GM23338 (cell line): ENCODE measurements at regions not wholly inside any gene's neighbourhood (a gene's known extent, or its start where the extent isn't known, plus 50 kb on each side); places are given as distances from the start of the nearest gene placed in this dataset.

Experiments
- ATAC-seq: fragments of 200-7000 bp; cut with Tn5 transposase; 3 replicates; pipeline ENCODE4 v1.9.1; 2020
- DNase-seq: peaks from one replicate; pipeline ENCODE4 v3.0.0-alpha.2; 2015; ENCODE audit warnings: low spot score
- H2AFZ ChIP-seq: fragments of 200-600 bp; sonication (generic); 2 replicates; pipeline ENCODE4 v1.8.0; 2016; ENCODE audit warnings: antibody characterized with exemption, mild to moderate bottlenecking, moderate library complexity
- H3F3A ChIP-seq: fragments of 200-600 bp; sonication (generic); replicated peaks from 2 replicates; pipeline ENCODE4 v1.8.0; 2017; ENCODE audit warnings: antibody characterized with exemption, mixed run types, low read depth
- H3K27ac ChIP-seq: fragments of 200-600 bp; sonication (generic); 2 replicates; pipeline ENCODE4 v1.6.1; 2016; ENCODE audit warnings: low read depth
- H3K27me3 ChIP-seq: fragments of 200-600 bp; sonication (generic); 2 replicates; pipeline ENCODE4 v1.8.0; 2016; ENCODE audit warnings: mild to moderate bottlenecking, mixed run types, moderate library complexity; ENCODE audit not compliant: insufficient read depth
- H3K36me3 ChIP-seq: fragments of 200-600 bp; sonication (generic); 2 replicates; pipeline ENCODE4 v1.8.0; 2016; ENCODE audit warnings: mild to moderate bottlenecking; ENCODE audit not compliant: insufficient read depth
- H3K4me1 ChIP-seq: fragments of 200-600 bp; sonication (generic); 2 replicates; pipeline ENCODE4 v1.8.0; 2016; ENCODE audit warnings: mild to moderate bottlenecking, moderate library complexity; ENCODE audit not compliant: insufficient read depth
- H3K4me2 ChIP-seq: fragments of 200-600 bp; sonication (generic); 2 replicates; pipeline ENCODE4 v1.7.1; 2017; ENCODE audit warnings: mixed run types
- H3K4me3 ChIP-seq: fragments of 200-600 bp; sonication (generic); 2 replicates; pipeline ENCODE4 v1.6.1; 2016; ENCODE audit warnings: mixed run types
- H3K79me2 ChIP-seq: fragments of 200-600 bp; sonication (generic); replicated peaks from 2 replicates; pipeline ENCODE4 v1.8.0; 2017; ENCODE audit warnings: mild to moderate bottlenecking; ENCODE audit not compliant: insufficient read depth
- H3K9me2 ChIP-seq: fragments of 200-600 bp; sonication (generic); 2 replicates; pipeline ENCODE4 v1.8.0; 2017; ENCODE audit not compliant: insufficient read depth
- H4K20me1 ChIP-seq: fragments of 200-600 bp; sonication (generic); replicated peaks from 2 replicates; pipeline ENCODE4 v1.8.0; 2017; ENCODE audit warnings: mild to moderate bottlenecking; ENCODE audit not compliant: insufficient read depth
- H3K27ac Mint-ChIP-seq: 2 replicates; pipeline ENCODE4 v1.8.0; 2020; ENCODE audit warnings: inconsistent platforms, mild to moderate bottlenecking, moderate library complexity, mixed read lengths
- H3K27me3 Mint-ChIP-seq: 3 replicates; pipeline ENCODE4 v1.8.0; 2022; ENCODE audit warnings: low read depth, mild to moderate bottlenecking, moderate library complexity, mixed read lengths, inconsistent platforms; ENCODE audit not compliant: insufficient read depth, poor library complexity
- H3K36me3 Mint-ChIP-seq: 3 replicates; pipeline ENCODE4 v1.8.0; 2021; ENCODE audit warnings: low read depth, mild to moderate bottlenecking, inconsistent platforms, moderate library complexity, mixed read lengths
- H3K4me1 Mint-ChIP-seq: 3 replicates; pipeline ENCODE4 v1.8.0; 2020; ENCODE audit warnings: mild to moderate bottlenecking, inconsistent platforms, mixed read lengths
- H3K4me3 Mint-ChIP-seq: 3 replicates; pipeline ENCODE4 v1.8.0; 2021; ENCODE audit warnings: moderate library complexity, mild to moderate bottlenecking, inconsistent platforms, mixed read lengths
- H3K9me3 Mint-ChIP-seq: 3 replicates; pipeline ENCODE4 v1.8.0; 2020; ENCODE audit warnings: moderate library complexity, mild to moderate bottlenecking, inconsistent platforms, mixed read lengths
- CREB1 ChIP-seq: fragments of 250-450 bp; sonication (Bioruptor Pico); IDR thresholded peaks from 2 replicates; pipeline ENCODE4 v1.5.0; 2020; ENCODE audit warnings: low read depth, mild to moderate bottlenecking, moderate library complexity
- EZH2 ChIP-seq: fragments of 200-600 bp; sonication (generic); IDR thresholded peaks from one replicate; pipeline ENCODE4 v1.8.0; 2017; ENCODE audit warnings: antibody characterized with exemption, mild to moderate bottlenecking, low read depth; ENCODE audit not compliant: unreplicated experiment
- EZH2phosphoT487 ChIP-seq: fragments of 200-600 bp; sonication (generic); IDR thresholded peaks from one replicate; pipeline ENCODE4 v1.8.1; 2018; ENCODE audit warnings: antibody characterized with exemption; ENCODE audit not compliant: unreplicated experiment
- JUNB ChIP-seq: IDR thresholded peaks from one replicate; pipeline ENCODE4 v1.6.1; 2016; ENCODE audit warnings: antibody characterized with exemption; ENCODE audit not compliant: unreplicated experiment
- NANOG ChIP-seq: IDR thresholded peaks from 2 replicates; pipeline ENCODE4 v1.6.1; 2016; ENCODE audit warnings: antibody characterized with exemption, borderline replicate concordance
- STAT1 ChIP-seq: IDR thresholded peaks from one replicate; pipeline ENCODE4 v1.6.1; 2016; ENCODE audit warnings: antibody characterized with exemption; ENCODE audit not compliant: unreplicated experiment
- ZNF114 ChIP-seq: fragments of 250-450 bp; sonication (Bioruptor Pico); IDR thresholded peaks from 2 replicates; pipeline ENCODE4 v1.5.0; 2020; ENCODE audit warnings: mild to moderate bottlenecking, moderate library complexity
- ZNF331 ChIP-seq: fragments of 250-450 bp; sonication (Bioruptor Pico); IDR thresholded peaks from 2 replicates; pipeline ENCODE4 v1.5.0; 2020; ENCODE audit warnings: low read depth, mild to moderate bottlenecking, moderate library complexity
- TF ChIP-seq, protein P1 (sequence below): fragments of 250-450 bp; sonication (Bioruptor Pico); IDR thresholded peaks from 2 replicates; pipeline ENCODE4 v1.5.0; 2020; ENCODE audit warnings: mild to moderate bottlenecking, moderate library complexity
- TF ChIP-seq, protein P2 (sequence below), 2 experiments: fragments of 200-600 bp in 1 of 2; sonication (generic) in 1 of 2; conservative IDR thresholded peaks; 2 replicates each; pipeline versions ENCODE4 v1.5.1 to v1.6.1; 2016 to 2017; ENCODE audit warnings: antibody characterized with exemption in 2 of 2, low read depth in 2 of 2, mild to moderate bottlenecking in 2 of 2, moderate library complexity in 1 of 2
- TF ChIP-seq, protein P3 (sequence below): IDR thresholded peaks from 2 replicates; pipeline ENCODE4 v1.6.1; 2016; ENCODE audit warnings: antibody characterized with exemption

DNA sequence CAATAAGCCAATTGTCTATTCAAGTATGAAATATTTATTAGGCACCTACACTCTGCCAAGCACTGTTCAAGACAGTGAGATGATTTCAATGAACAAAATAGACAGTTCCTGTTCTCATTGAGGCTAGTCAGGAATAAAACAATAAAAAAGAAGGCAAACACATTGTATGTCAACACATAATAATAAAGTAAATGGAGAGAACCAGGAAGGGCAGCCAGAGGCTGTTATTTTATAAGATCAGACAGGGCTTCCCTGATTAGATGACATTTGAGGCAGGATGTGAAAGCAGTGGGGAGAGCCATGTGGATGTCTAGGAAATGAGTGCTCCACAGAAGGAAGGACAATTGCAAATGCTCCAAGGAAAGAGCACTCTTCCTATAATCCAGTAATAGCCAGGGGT is 2371.1 kb downstream of the MAT2B start (continued):
- TF ChIP-seq, protein P1, sequence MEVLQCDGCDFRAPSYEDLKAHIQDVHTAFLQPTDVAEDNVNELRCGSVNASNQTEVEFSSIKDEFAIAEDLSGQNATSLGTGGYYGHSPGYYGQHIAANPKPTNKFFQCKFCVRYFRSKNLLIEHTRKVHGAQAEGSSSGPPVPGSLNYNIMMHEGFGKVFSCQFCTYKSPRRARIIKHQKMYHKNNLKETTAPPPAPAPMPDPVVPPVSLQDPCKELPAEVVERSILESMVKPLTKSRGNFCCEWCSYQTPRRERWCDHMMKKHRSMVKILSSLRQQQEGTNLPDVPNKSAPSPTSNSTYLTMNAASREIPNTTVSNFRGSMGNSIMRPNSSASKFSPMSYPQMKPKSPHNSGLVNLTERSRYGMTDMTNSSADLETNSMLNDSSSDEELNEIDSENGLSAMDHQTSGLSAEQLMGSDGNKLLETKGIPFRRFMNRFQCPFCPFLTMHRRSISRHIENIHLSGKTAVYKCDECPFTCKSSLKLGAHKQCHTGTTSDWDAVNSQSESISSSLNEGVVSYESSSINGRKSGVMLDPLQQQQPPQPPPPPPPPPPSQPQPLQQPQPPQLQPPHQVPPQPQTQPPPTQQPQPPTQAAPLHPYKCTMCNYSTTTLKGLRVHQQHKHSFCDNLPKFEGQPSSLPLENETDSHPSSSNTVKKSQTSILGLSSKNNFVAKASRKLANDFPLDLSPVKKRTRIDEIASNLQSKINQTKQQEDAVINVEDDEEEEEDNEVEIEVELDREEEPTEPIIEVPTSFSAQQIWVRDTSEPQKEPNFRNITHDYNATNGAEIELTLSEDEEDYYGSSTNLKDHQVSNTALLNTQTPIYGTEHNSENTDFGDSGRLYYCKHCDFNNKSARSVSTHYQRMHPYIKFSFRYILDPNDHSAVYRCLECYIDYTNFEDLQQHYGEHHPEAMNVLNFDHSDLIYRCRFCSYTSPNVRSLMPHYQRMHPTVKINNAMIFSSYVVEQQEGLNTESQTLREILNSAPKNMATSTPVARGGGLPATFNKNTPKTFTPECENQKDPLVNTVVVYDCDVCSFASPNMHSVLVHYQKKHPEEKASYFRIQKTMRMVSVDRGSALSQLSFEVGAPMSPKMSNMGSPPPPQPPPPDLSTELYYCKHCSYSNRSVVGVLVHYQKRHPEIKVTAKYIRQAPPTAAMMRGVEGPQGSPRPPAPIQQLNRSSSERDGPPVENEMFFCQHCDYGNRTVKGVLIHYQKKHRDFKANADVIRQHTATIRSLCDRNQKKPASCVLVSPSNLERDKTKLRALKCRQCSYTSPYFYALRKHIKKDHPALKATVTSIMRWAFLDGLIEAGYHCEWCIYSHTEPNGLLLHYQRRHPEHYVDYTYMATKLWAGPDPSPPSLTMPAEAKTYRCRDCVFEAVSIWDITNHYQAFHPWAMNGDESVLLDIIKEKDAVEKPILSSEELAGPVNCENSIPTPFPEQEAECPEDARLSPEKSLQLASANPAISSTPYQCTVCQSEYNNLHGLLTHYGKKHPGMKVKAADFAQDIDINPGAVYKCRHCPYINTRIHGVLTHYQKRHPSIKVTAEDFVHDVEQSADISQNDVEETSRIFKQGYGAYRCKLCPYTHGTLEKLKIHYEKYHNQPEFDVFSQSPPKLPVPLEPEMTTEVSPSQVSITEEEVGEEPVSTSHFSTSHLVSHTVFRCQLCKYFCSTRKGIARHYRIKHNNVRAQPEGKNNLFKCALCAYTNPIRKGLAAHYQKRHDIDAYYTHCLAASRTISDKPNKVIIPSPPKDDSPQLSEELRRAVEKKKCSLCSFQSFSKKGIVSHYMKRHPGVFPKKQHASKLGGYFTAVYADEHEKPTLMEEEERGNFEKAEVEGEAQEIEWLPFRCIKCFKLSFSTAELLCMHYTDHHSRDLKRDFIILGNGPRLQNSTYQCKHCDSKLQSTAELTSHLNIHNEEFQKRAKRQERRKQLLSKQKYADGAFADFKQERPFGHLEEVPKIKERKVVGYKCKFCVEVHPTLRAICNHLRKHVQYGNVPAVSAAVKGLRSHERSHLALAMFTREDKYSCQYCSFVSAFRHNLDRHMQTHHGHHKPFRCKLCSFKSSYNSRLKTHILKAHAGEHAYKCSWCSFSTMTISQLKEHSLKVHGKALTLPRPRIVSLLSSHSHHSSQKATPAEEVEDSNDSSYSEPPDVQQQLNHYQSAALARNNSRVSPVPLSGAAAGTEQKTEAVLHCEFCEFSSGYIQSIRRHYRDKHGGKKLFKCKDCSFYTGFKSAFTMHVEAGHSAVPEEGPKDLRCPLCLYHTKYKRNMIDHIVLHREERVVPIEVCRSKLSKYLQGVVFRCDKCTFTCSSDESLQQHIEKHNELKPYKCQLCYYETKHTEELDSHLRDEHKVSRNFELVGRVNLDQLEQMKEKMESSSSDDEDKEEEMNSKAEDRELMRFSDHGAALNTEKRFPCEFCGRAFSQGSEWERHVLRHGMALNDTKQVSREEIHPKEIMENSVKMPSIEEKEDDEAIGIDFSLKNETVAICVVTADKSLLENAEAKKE (CRISPR knock-in tag), result no peak
- TF ChIP-seq, protein P2, sequence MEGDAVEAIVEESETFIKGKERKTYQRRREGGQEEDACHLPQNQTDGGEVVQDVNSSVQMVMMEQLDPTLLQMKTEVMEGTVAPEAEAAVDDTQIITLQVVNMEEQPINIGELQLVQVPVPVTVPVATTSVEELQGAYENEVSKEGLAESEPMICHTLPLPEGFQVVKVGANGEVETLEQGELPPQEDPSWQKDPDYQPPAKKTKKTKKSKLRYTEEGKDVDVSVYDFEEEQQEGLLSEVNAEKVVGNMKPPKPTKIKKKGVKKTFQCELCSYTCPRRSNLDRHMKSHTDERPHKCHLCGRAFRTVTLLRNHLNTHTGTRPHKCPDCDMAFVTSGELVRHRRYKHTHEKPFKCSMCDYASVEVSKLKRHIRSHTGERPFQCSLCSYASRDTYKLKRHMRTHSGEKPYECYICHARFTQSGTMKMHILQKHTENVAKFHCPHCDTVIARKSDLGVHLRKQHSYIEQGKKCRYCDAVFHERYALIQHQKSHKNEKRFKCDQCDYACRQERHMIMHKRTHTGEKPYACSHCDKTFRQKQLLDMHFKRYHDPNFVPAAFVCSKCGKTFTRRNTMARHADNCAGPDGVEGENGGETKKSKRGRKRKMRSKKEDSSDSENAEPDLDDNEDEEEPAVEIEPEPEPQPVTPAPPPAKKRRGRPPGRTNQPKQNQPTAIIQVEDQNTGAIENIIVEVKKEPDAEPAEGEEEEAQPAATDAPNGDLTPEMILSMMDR (conservative IDR thresholded peaks at IDR 0.05; ENCODE audit: low read depth in 2 of 2), result no peak
- TF ChIP-seq, protein P3, sequence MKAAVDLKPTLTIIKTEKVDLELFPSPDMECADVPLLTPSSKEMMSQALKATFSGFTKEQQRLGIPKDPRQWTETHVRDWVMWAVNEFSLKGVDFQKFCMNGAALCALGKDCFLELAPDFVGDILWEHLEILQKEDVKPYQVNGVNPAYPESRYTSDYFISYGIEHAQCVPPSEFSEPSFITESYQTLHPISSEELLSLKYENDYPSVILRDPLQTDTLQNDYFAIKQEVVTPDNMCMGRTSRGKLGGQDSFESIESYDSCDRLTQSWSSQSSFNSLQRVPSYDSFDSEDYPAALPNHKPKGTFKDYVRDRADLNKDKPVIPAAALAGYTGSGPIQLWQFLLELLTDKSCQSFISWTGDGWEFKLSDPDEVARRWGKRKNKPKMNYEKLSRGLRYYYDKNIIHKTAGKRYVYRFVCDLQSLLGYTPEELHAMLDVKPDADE, result no peak
- no peak for TF ChIP-seq EZH2phosphoT487
- no peak for TF ChIP-seq JUNB
- TF ChIP-seq NANOG, result no peak
- no peak for TF ChIP-seq STAT1

DNA sequence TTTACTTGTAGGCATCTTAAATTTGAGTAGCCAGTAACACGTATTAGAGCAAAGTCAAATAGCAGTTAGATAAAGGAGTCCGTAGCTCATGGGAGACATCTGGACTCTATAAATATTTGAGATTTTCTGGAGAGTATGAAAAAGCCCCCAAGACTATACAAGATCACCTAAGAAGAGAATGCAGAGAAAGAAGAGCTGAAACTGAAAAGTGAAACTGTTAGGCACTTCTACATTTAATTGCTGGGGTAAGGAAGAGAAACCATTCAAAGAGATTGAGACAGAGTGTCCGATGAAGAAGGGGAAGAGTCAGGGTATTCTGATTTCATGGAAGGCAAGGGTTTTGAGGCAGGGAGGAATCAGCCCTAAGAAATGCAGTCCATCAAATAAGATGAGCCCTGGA is 2372.1 kb downstream of the MAT2B start:
- H3K27ac ChIP-seq, result no peak overlapping the region
- no peak overlapping the region for H2AFZ ChIP-seq
- H3K9me2 ChIP-seq, result 0 out of 2 replicates have a peak, but pooled peaks cover 3% of the 10 kb centered on the region
- no peak for DNase-seq
- no peaks in the 10 kb centered on the region for H3K4me1 Mint-ChIP-seq
- no peak for ATAC-seq
- no peaks in the 10 kb centered on the region for H3K79me2 ChIP-seq
- no peaks in the 10 kb centered on the region for H3K4me1 ChIP-seq
- no peak overlapping the region for H3K4me3 Mint-ChIP-seq
- no peak overlapping the region for H3K4me2 ChIP-seq
- no peaks in the 10 kb centered on the region for H3K27me3 ChIP-seq
- H3K36me3 ChIP-seq, result no peaks in the 10 kb centered on the region
- no peak overlapping the region for H3K4me3 ChIP-seq
- no peaks in the 10 kb centered on the region for H3K27me3 Mint-ChIP-seq
- no peak overlapping the region for H3K27ac Mint-ChIP-seq
- H4K20me1 ChIP-seq, result no peaks in the 10 kb centered on the region
- H3K9me3 Mint-ChIP-seq, result peaks cover 2% of the 10 kb centered on the region; the same call in 1 of the 3 replicates
- no peaks in the 10 kb centered on the region for H3F3A ChIP-seq
- H3K36me3 Mint-ChIP-seq, result no peaks in the 10 kb centered on the region; the same call in 2 of the 3 replicates
- TF ChIP-seq NANOG (no peak), JUNB (no peak), CREB1 (CRISPR knock-in tag) (no peak), ZNF331 (CRISPR knock-in tag) (no peak), ZNF114 (no peak), STAT1 (no peak), EZH2 (no peak)
- TF ChIP-seq, protein P2 (conservative IDR thresholded peaks at IDR 0.05; ENCODE audit: low read depth in 2 of 2), result no peak
